K562 (cell line): ENCODE measurements at regions not wholly inside any gene's neighbourhood (a gene's known extent, or its start where the extent isn't known, plus 50 kb on each side); places are given as distances from the start of the nearest gene placed in this dataset.
"Not testable (repeated sequence)": the region's sequence is repeated elsewhere in the genome, so short reads cannot be mapped to it uniquely, and the experiment has no call there.

Experiments
- ATAC-seq: fragments of 200-7000 bp; cut with Tn5 transposase; 3 replicates; pipeline ENCODE4 v1.9.1; 2020; ENCODE audit warnings: moderate library complexity
- BruUV-seq: library from RNA; stranded (reverse); fragments of 400-500 nt; replicated peaks from 2 replicates; lab custom pipeline; 2021; lab: Mats Ljungman, UMichigan
- CTCF ChIA-PET: fragments of 300-600 bp; formaldehyde crosslinking; extraction: SDS; loops from one replicate; lab custom pipeline; 2021; ENCODE audit warnings: low intra/inter-chr PET ratio; lab: Yijun Ruan, JAX
- POLR2A ChIA-PET: fragments of 300-600, 350-650 bp; sonication (Branson Sonifier 250); formaldehyde crosslinking; extraction: SDS; loops from one replicate; lab custom pipeline; 2021; ENCODE audit warnings: antibody characterized with exemption, inconsistent platforms; lab: Yijun Ruan, JAX
- DNase-seq, 4 experiments: peaks; one replicate each; pipeline versions ENCODE4 v3.0.0 to v3.0.0-alpha.2; 2011 to 2018; ENCODE audit warnings: low spot score in 3 of 4, mixed read lengths in 3 of 4; ENCODE audit errors: extremely low read depth in 1 of 4
- FAIRE-seq: peaks from 2 replicates; lab custom pipeline; 2011; peaks lifted over from hg19 to GRCh38; lab: Jason Lieb, UNC
- H2AFZ ChIP-seq: 2 replicates; pipeline ENCODE4 v1.6.0; 2011; ENCODE audit warnings: low read depth, low read length, control low read depth, inconsistent platforms
- H3K27ac ChIP-seq: fragments of 200-600 bp; 3 replicates; pipeline ENCODE4 v1.8.0; 2011; ENCODE audit warnings: low read depth, mild to moderate bottlenecking, control low read depth, inconsistent platforms, low read length, moderate library complexity, mixed read lengths; ENCODE audit errors: extremely low read depth
- H3K27me3 ChIP-seq, 2 experiments: fragments of 300-600 bp in 1 of 2; 2 replicates in 1 of 2; 3 replicates in 1 of 2; pipeline versions ENCODE4 v1.6.0 to v1.8.0; 2011; ENCODE audit warnings: inconsistent platforms in 2 of 2, low read length in 2 of 2, mild to moderate bottlenecking in 1 of 2, mixed read lengths in 1 of 2, moderate library complexity in 1 of 2; ENCODE audit not compliant: control insufficient read depth in 2 of 2, insufficient read depth in 2 of 2
- H3K36me3 ChIP-seq: fragments of 300-600 bp; 3 replicates; pipeline ENCODE4 v1.8.0; 2011; ENCODE audit warnings: mild to moderate bottlenecking, low read length, inconsistent platforms; ENCODE audit not compliant: control insufficient read depth, insufficient read depth
- H3K4me1 ChIP-seq, 2 experiments: fragments of 200-600 bp in 1 of 2; replicated peaks in 1 of 2; 2 replicates in 1 of 2; 3 replicates in 1 of 2; pipeline versions ENCODE4 v1.5.1 to v1.8.0; 2011; ENCODE audit warnings: inconsistent platforms in 2 of 2, low read length in 2 of 2, mild to moderate bottlenecking in 1 of 2, mixed read lengths in 1 of 2, moderate library complexity in 1 of 2; ENCODE audit not compliant: control insufficient read depth in 2 of 2, insufficient read depth in 2 of 2
- H3K4me2 ChIP-seq: 2 replicates; pipeline ENCODE4 v1.6.1; 2011; ENCODE audit warnings: low read length, control low read depth, inconsistent platforms, mixed read lengths; ENCODE audit not compliant: insufficient read depth
- H3K4me3 ChIP-seq: fragments of 200-600 bp; sonication (generic), shearing (Covaris generic); 2 replicates; pipeline ENCODE4 v1.5.1; 2016; ENCODE audit warnings: control low read depth, inconsistent platforms
- H3K79me2 ChIP-seq: fragments of 200-600 bp; 3 replicates; pipeline ENCODE4 v1.8.0; 2011; ENCODE audit warnings: low read length, inconsistent platforms; ENCODE audit not compliant: control insufficient read depth, insufficient read depth
- H3K9ac ChIP-seq, 2 experiments: 2 replicates each; pipeline versions ENCODE4 v1.6.0 to v1.6.1; 2011; ENCODE audit warnings: low read depth in 2 of 2, low read length in 2 of 2, control low read depth in 1 of 2, inconsistent platforms in 1 of 2, mild to moderate bottlenecking in 1 of 2, mixed read lengths in 1 of 2; ENCODE audit not compliant: insufficient read depth in 1 of 2
- H3K9me1 ChIP-seq: one replicate; pipeline ENCODE4 v1.6.0; 2011; ENCODE audit warnings: inconsistent platforms, mild to moderate bottlenecking, low read length, moderate library complexity; ENCODE audit not compliant: control insufficient read depth, insufficient read depth
- H3K9me3 ChIP-seq: replicated peaks from 2 replicates; pipeline ENCODE4 v1.5.1; 2011; ENCODE audit warnings: low read depth, low read length, inconsistent platforms; ENCODE audit not compliant: control insufficient read depth, insufficient read depth
- H4K20me1 ChIP-seq: replicated peaks from 2 replicates; pipeline ENCODE4 v1.6.1; 2011; ENCODE audit warnings: low read length, inconsistent platforms, mixed read lengths; ENCODE audit not compliant: control insufficient read depth, insufficient read depth
- EWSR1 ChIP-seq: fragments of 450-650 bp; IDR thresholded peaks from 2 replicates; pipeline ENCODE4 v1.6.1; 2018; ENCODE audit warnings: borderline replicate concordance, mild to moderate bottlenecking, low read depth, moderate library complexity; ENCODE audit not compliant: partially characterized antibody
- NFATC3 ChIP-seq: fragments of 450-650 bp; IDR thresholded peaks from 2 replicates; pipeline ENCODE4 v1.6.1; 2017; ENCODE audit warnings: mild to moderate bottlenecking
- PHB2 ChIP-seq: fragments of 450-650 bp; IDR thresholded peaks from 2 replicates; pipeline ENCODE4 v1.6.1; 2017; ENCODE audit warnings: low read depth
- TBL1XR1 ChIP-seq, 2 experiments: IDR thresholded peaks; 2 replicates each; pipeline ENCODE4 v1.6.1; 2012; ENCODE audit warnings: improper control_type of control experiment in 2 of 2, low read length in 2 of 2, mild to moderate bottlenecking in 1 of 2
- ZNF143 ChIP-seq: sonication (generic); formaldehyde crosslinking; IDR thresholded peaks from 2 replicates; pipeline ENCODE4 v1.9.0; 2022; ENCODE audit warnings: mild to moderate bottlenecking, missing genetic modification reagents
- ZNF197 ChIP-seq: fragments of 200-800 bp; sonication (Bioruptor generic); IDR thresholded peaks from 2 replicates; pipeline ENCODE4 v1.6.1; 2016; ENCODE audit warnings: low read depth, missing genetic modification characterization, missing compliant biosample characterization
- ZNF444 ChIP-seq: fragments of 250-450 bp; sonication (Bioruptor Pico); IDR thresholded peaks from 2 replicates; pipeline ENCODE4 v1.4.0; 2020; ENCODE audit warnings: mild to moderate bottlenecking, moderate library complexity
- ZNF561 ChIP-seq: fragments of 450-650 bp; formaldehyde crosslinking; conservative IDR thresholded peaks from 2 replicates; pipeline ENCODE4 v1.4.0; 2020; ENCODE audit warnings: mild to moderate bottlenecking, moderate library complexity
- WGBS: fragments of 100-300 bp; shearing (Covaris generic); methylation state at CpG from one replicate; pipeline ENCODE4 v1.1.6; 2016; ENCODE audit warnings: low coverage, mixed read lengths; ENCODE audit not compliant: insufficient coverage; ENCODE audit errors: missing lambda C conversion rate; 5-methylcytosine and 5-hydroxymethylcytosine counted together
- in situ Hi-C: fragments of 300-500 bp; cut with MboI; formaldehyde crosslinking; loops from 4 replicates; pipeline ENCODE4 v1.15.0; 2018; ENCODE audit warnings: inconsistent platforms, mixed read lengths
- intact Hi-C: fragments of 100-400 bp; cut with micrococcal nuclease; formaldehyde crosslinking; loops from 2 replicates; pipeline ENCODE4 v1.14.2; 2022
- TF ChIP-seq, protein P1 (sequence below): fragments of 450-650 bp; formaldehyde crosslinking; IDR thresholded peaks from 2 replicates; pipeline ENCODE4 v1.4.0; 2020; ENCODE audit warnings: mild to moderate bottlenecking, moderate library complexity
- TF ChIP-seq, protein P2 (sequence below), 3 experiments: fragments of 200-800 bp in 1 of 3; sonication (Bioruptor generic) in 1 of 3; sonication (generic) in 1 of 3; formaldehyde crosslinking in 1 of 3; IDR thresholded peaks; 2 replicates each; pipeline versions ENCODE4 v1.6.1 to v1.8.0; 2016 to 2022; ENCODE audit warnings: mild to moderate bottlenecking in 2 of 3, missing compliant biosample characterization in 2 of 3, missing genetic modification characterization in 2 of 3, missing genetic modification reagents in 1 of 3
- TF ChIP-seq, protein P3 (sequence below): sonication (generic); formaldehyde crosslinking; IDR thresholded peaks from 2 replicates; pipeline ENCODE4 v1.8.0; 2023; ENCODE audit warnings: mild to moderate bottlenecking, missing genetic modification reagents

DNA sequence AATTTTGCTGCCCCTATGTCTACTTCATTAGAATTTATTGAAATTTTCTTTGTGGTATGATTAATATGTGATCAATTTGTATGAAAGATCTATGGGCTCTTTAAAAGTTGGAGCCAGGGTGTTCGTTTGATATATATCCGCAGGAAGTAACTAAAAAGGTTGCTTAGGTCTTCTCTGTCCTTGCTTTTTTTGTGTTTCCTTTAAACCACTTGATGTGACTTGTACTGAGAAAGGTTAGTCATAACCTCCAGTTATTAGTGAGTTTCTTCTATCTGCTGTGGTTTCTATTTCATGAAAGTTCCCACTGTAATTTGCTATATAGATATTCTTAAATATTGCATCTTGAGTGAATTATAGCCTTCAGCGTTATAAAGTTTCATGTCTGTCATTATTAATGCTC lies 585.3 kb upstream of the ARID1B start:
- FAIRE-seq (no peak), DNase-seq (no peak), ATAC-seq (no peak)
- 0% methylated on average over 3 of the region's 3 CpGs for WGBS
- TF ChIP-seq, protein P1, sequence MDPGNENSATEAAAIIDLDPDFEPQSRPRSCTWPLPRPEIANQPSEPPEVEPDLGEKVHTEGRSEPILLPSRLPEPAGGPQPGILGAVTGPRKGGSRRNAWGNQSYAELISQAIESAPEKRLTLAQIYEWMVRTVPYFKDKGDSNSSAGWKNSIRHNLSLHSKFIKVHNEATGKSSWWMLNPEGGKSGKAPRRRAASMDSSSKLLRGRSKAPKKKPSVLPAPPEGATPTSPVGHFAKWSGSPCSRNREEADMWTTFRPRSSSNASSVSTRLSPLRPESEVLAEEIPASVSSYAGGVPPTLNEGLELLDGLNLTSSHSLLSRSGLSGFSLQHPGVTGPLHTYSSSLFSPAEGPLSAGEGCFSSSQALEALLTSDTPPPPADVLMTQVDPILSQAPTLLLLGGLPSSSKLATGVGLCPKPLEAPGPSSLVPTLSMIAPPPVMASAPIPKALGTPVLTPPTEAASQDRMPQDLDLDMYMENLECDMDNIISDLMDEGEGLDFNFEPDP: no peak
- TF ChIP-seq, protein P2, sequence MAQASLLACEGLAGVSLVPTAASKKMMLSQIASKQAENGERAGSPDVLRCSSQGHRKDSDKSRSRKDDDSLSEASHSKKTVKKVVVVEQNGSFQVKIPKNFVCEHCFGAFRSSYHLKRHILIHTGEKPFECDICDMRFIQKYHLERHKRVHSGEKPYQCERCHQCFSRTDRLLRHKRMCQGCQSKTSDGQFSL (CRISPR knock-in tag; IDR thresholded peaks at IDR 0.05): no peak
- TF ChIP-seq, protein P2 (tag; IDR thresholded peaks at IDR 0.05): no peak
- TF ChIP-seq EWSR1: no peak
- no peak for TF ChIP-seq TBL1XR1 (IDR thresholded peaks at IDR 0.05; ENCODE audit: low read length in 2 of 2)
- TF ChIP-seq NFATC3: no peak
- no peak for TF ChIP-seq ZNF444 (CRISPR knock-in tag)
- no peak for TF ChIP-seq ZNF197 (CRISPR knock-in tag)
- TF ChIP-seq, protein P3, sequence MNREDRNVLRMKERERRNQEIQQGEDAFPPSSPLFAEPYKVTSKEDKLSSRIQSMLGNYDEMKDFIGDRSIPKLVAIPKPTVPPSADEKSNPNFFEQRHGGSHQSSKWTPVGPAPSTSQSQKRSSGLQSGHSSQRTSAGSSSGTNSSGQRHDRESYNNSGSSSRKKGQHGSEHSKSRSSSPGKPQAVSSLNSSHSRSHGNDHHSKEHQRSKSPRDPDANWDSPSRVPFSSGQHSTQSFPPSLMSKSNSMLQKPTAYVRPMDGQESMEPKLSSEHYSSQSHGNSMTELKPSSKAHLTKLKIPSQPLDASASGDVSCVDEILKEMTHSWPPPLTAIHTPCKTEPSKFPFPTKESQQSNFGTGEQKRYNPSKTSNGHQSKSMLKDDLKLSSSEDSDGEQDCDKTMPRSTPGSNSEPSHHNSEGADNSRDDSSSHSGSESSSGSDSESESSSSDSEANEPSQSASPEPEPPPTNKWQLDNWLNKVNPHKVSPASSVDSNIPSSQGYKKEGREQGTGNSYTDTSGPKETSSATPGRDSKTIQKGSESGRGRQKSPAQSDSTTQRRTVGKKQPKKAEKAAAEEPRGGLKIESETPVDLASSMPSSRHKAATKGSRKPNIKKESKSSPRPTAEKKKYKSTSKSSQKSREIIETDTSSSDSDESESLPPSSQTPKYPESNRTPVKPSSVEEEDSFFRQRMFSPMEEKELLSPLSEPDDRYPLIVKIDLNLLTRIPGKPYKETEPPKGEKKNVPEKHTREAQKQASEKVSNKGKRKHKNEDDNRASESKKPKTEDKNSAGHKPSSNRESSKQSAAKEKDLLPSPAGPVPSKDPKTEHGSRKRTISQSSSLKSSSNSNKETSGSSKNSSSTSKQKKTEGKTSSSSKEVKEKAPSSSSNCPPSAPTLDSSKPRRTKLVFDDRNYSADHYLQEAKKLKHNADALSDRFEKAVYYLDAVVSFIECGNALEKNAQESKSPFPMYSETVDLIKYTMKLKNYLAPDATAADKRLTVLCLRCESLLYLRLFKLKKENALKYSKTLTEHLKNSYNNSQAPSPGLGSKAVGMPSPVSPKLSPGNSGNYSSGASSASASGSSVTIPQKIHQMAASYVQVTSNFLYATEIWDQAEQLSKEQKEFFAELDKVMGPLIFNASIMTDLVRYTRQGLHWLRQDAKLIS (CRISPR knock-in tag): no peak
- no peak for TF ChIP-seq ZNF561 (CRISPR knock-in tag)
- TF ChIP-seq PHB2: no peak
- TF ChIP-seq ZNF143 (CRISPR knock-in tag): no peak
- no peaks in the 10 kb centered on the region for H3K9me3 ChIP-seq
- no peak overlapping the region for H3K4me3 ChIP-seq
- H3K9ac ChIP-seq: no peak overlapping the region
- H3K9me1 ChIP-seq: no peaks in the 10 kb centered on the region
- ChIA-PET POLR2A (no interaction called here), CTCF (no interaction called here)
- in situ Hi-C loops: no loop called here
- no peak overlapping the region for H3K4me2 ChIP-seq
- no peaks in the 10 kb centered on the region for H3K79me2 ChIP-seq
- no peak overlapping the region for H3K27ac ChIP-seq
- intact Hi-C loops: no loop called here
- H3K36me3 ChIP-seq: no peaks in the 10 kb centered on the region
- H4K20me1 ChIP-seq: no peaks in the 10 kb centered on the region
- BruUV-seq: no TSS peak
- no peaks in the 10 kb centered on the region for H3K4me1 ChIP-seq
- no peaks in the 10 kb centered on the region for H3K27me3 ChIP-seq
- H2AFZ ChIP-seq: no peak overlapping the region

DNA sequence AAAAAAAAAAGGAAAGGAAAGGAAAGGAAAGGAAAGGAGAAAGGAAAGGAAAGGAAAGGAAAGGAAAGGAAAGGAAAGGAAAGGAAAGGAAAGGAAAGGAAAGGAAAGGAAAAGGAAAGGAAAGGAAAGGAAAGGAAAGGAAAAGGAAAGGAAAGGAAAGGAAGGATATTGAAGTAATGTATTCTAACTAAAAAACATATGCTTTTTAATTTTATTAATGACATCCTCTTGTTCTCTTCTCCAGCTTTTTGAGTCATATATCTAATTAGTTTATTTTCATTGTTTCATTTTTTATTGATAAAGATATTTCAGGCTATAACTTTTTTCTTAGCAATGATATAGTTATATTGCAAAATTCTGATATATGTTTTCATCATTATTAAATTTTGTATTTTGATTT lies 585.8 kb upstream of the ARID1B start:
- H4K20me1 ChIP-seq, H3K9me3 ChIP-seq, FAIRE-seq, H3K36me3 ChIP-seq, BruUV-seq, H3K27ac ChIP-seq, H3K9me1 ChIP-seq, H3K4me3 ChIP-seq, H3K9ac ChIP-seq, H3K4me2 ChIP-seq, H3K79me2 ChIP-seq, in situ Hi-C loops, DNase-seq, H3K27me3 ChIP-seq, H2AFZ ChIP-seq, H3K4me1 ChIP-seq, intact Hi-C loops, ATAC-seq, CTCF ChIA-PET, POLR2A ChIA-PET: not testable (repeated sequence)
